ENCODE measurements at regions not wholly inside any gene's neighbourhood (a gene's known extent, or its start where the extent isn't known, plus 50 kb on each side); places are given as distances from the start of the nearest gene placed in this dataset.

DNA sequence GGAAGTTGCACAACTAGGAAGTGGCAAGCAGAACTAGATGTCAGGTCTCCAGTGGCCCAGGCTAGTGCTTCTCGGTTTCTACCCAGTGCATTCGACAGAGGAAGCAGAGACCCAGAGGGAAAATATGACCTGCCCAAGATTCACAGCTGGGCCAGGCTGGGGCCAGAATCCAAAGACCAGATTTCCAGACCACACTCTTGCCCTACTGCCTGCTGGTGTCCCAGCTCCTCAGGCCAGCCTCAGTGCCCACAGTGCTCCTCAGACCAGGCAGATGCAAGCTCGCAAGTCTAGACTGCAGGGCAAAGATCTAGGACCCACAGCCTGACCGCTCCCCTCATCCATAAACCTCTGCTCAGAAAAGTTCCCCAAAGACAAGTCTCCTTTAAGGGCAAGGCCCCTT is 262.6 kb downstream of the BUD13 start:
- TF ChIP-seq CTCF (IDR thresholded peaks at IDR 0.05; ENCODE audit: insufficient read depth, low read depth, low read length), result no peak
- no peak for DNase-seq (ENCODE audit: low read depth)
- H3K4me3 ChIP-seq (ENCODE audit: low read depth, low read length), result no peak overlapping the region

DNA sequence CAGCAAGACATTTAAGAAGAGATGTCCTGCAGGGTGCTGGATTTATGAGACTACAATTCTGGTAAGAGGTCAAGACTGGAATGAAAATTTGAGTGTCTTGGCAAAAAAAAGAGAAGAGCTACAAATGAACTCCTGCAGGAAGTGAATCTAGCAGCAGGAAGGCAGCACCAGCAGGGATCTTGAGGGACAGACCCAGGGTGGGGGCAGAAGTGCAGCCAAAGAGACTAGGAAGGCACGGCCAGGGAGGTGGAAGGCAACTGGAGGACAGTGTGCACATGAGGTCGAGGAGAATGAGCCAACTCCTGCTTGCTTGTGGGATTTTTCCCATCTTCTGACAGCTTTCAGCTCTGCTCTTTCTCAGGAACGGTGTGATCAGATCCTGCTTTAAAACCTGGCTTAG is 263.2 kb downstream of the BUD13 start:
- no peak for TF ChIP-seq CTCF (IDR thresholded peaks at IDR 0.05; ENCODE audit: insufficient read depth, low read depth, low read length)
- no peak overlapping the region for H3K4me3 ChIP-seq (ENCODE audit: low read depth, low read length)
- no peak for DNase-seq (ENCODE audit: low read depth)

GRCh38 chr11:116507849-116508695 is 264.7 kb downstream of the BUD13 start:
- DNase-seq (ENCODE audit: low read depth), result no peak
- TF ChIP-seq CTCF (IDR thresholded peaks at IDR 0.05; ENCODE audit: insufficient read depth, low read depth, low read length), result no peak

DNA sequence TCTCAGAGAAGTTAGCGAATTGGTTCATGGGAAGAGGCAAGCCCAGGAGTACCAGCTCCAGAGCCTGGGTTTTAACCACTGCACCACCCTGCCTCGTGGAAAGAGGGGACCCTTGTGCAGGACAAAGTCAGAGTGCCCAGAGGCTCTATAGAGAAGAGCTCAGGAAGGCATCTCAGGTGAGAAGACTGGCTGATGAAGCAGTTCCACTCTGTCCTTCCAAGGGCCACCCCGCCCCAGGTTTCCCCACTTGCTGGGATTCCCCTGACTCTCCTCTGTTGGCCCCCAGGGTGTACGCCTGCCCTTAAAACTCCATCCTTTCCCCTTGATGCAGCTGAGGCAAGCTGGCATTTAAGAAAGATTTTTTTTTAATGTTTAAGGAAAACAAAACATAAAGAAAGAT is 265.8 kb downstream of the BUD13 start:
- TF ChIP-seq CTCF (IDR thresholded peaks at IDR 0.05; ENCODE audit: insufficient read depth, low read depth, low read length), result no peak
- DNase-seq (ENCODE audit: low read depth), result no peak
- H3K4me3 ChIP-seq (ENCODE audit: low read depth, low read length), result no peak overlapping the region

More at GRCh38 chr11:116507849-116508695, 264.7 kb downstream of the BUD13 start:
- H3K4me3 ChIP-seq (ENCODE audit: low read depth, low read length), result no peak overlapping the region

- H3K4me3 ChIP-seq (ENCODE audit: low read depth, low read length), result no peak overlapping the region
- no peak for DNase-seq (ENCODE audit: low read depth)
- no peak for TF ChIP-seq CTCF (IDR thresholded peaks at IDR 0.05; ENCODE audit: insufficient read depth, low read depth, low read length)
Observed at GRCh38 chr11:116506263-116506825, 266.4 kb downstream of the BUD13 start.

- no peak for DNase-seq (ENCODE audit: low read depth)
- H3K4me3 ChIP-seq (ENCODE audit: low read depth, low read length), result no peak overlapping the region
- no peak for TF ChIP-seq CTCF (IDR thresholded peaks at IDR 0.05; ENCODE audit: insufficient read depth, low read depth, low read length)
Observed at GRCh38 chr11:116505298-116506262, 267.2 kb downstream of the BUD13 start.
